Glutamatergic neuron (in vitro differentiated cells): ENCODE measurements at regions not wholly inside any gene's neighbourhood (a gene's known extent, or its start where the extent isn't known, plus 50 kb on each side); places are given as distances from the start of the nearest gene placed in this dataset.

Experiments
- DNase-seq: peaks from one replicate; pipeline ENCODE4 v3.0.0; 2022
- H3K27ac Mint-ChIP-seq: one replicate; pipeline ENCODE4 v1.8.0; 2020; ENCODE audit warnings: mild to moderate bottlenecking, mixed read lengths, inconsistent platforms; ENCODE audit not compliant: unreplicated experiment
- H3K27me3 Mint-ChIP-seq: one replicate; pipeline ENCODE4 v1.8.0; 2020; ENCODE audit warnings: mild to moderate bottlenecking, moderate library complexity, mixed read lengths, inconsistent platforms; ENCODE audit not compliant: unreplicated experiment
- H3K36me3 Mint-ChIP-seq: one replicate; pipeline ENCODE4 v1.8.0; 2020; ENCODE audit warnings: mild to moderate bottlenecking, mixed read lengths, inconsistent platforms; ENCODE audit not compliant: unreplicated experiment
- H3K4me1 Mint-ChIP-seq: one replicate; pipeline ENCODE4 v1.8.0; 2020; ENCODE audit warnings: mild to moderate bottlenecking, low read depth, mixed read lengths, inconsistent platforms; ENCODE audit not compliant: unreplicated experiment
- H3K4me3 Mint-ChIP-seq: one replicate; pipeline ENCODE4 v1.8.0; 2020; ENCODE audit warnings: mild to moderate bottlenecking, mixed read lengths, inconsistent platforms; ENCODE audit not compliant: unreplicated experiment
- H3K9me3 Mint-ChIP-seq: one replicate; pipeline ENCODE4 v1.8.0; 2020; ENCODE audit warnings: mild to moderate bottlenecking, moderate library complexity, mixed read lengths, inconsistent platforms; ENCODE audit not compliant: unreplicated experiment
- CTCF ChIP-seq: fragments of 200-600 bp; sonication (generic); IDR thresholded peaks from one replicate; pipeline ENCODE4 v1.5.0; 2021; ENCODE audit not compliant: partially characterized antibody, unreplicated experiment

- Mint-ChIP-seq H3K9me3 (no peaks in the 10 kb centered on the region), H3K4me3 (no peak overlapping the region), H3K4me1 (no peaks in the 10 kb centered on the region), H3K27ac (no peak overlapping the region), H3K27me3 (no peaks in the 10 kb centered on the region), H3K36me3 (no peaks in the 10 kb centered on the region)
- no peak for TF ChIP-seq CTCF
- no peak for DNase-seq
These were observed 163.9 kb downstream of the ARRDC3 start for GRCh38 chr5:91219091-91219802.

GRCh38 chr5:91217859-91218258 is 165.3 kb downstream of the ARRDC3 start:
- Mint-ChIP-seq H3K27ac (no peak overlapping the region), H3K9me3 (no peaks in the 10 kb centered on the region), H3K27me3 (no peaks in the 10 kb centered on the region), H3K4me3 (no peak overlapping the region), H3K36me3 (no peaks in the 10 kb centered on the region), H3K4me1 (no peaks in the 10 kb centered on the region)
- no peak for DNase-seq
- no peak for TF ChIP-seq CTCF

- no peak for TF ChIP-seq CTCF
- Mint-ChIP-seq H3K27ac (no peak overlapping the region), H3K4me3 (no peak overlapping the region), H3K27me3 (no peaks in the 10 kb centered on the region), H3K9me3 (no peaks in the 10 kb centered on the region), H3K36me3 (no peaks in the 10 kb centered on the region), H3K4me1 (no peaks in the 10 kb centered on the region)
- no peak for DNase-seq
These were observed 168.5 kb downstream of the ARRDC3 start for GRCh38 chr5:91214571-91214970.
